Mesothelial cell of epicardium (in vitro differentiated cells): ENCODE measurements at regions not wholly inside any gene's neighbourhood (a gene's known extent, or its start where the extent isn't known, plus 50 kb on each side); places are given as distances from the start of the nearest gene placed in this dataset.

Experiments used
- DNase-seq, 2 experiments: peaks; one replicate each; pipeline ENCODE4 v3.0.0; 2021; ENCODE audit warnings: low spot score in 2 of 2; ENCODE audit not compliant: unreplicated experiment in 2 of 2
- H3K27ac Mint-ChIP-seq: 2 replicates; pipeline ENCODE4 v1.8.0; 2021; ENCODE audit warnings: mixed read lengths
- H3K27me3 Mint-ChIP-seq: 2 replicates; pipeline ENCODE4 v1.8.0; 2021; ENCODE audit warnings: low read depth, mixed read lengths
- H3K36me3 Mint-ChIP-seq: 2 replicates; pipeline ENCODE4 v1.8.0; 2021; ENCODE audit warnings: mixed read lengths
- H3K4me1 Mint-ChIP-seq: 2 replicates; pipeline ENCODE4 v1.8.0; 2021; ENCODE audit warnings: mixed read lengths
- H3K4me3 Mint-ChIP-seq: 2 replicates; pipeline ENCODE4 v1.8.0; 2021; ENCODE audit warnings: mild to moderate bottlenecking, moderate library complexity, mixed read lengths
- H3K9me3 Mint-ChIP-seq: 2 replicates; pipeline ENCODE4 v1.8.0; 2021; ENCODE audit warnings: mixed read lengths
- CTCF ChIP-seq: fragments of 200-600 bp; sonication (generic); IDR thresholded peaks from one replicate; pipeline ENCODE4 v1.5.0; 2021; ENCODE audit warnings: antibody characterized with exemption; ENCODE audit not compliant: unreplicated experiment

GRCh38 chr11:128086794-128087193 is 500.6 kb downstream of the ETS1 start:
- Mint-ChIP-seq H3K9me3 (peaks cover 41% of the 10 kb centered on the region), H3K4me1 (no peaks in the 10 kb centered on the region), H3K4me3 (no peak overlapping the region), H3K27me3 (no peaks in the 10 kb centered on the region), H3K36me3 (peaks cover 2% of the 10 kb centered on the region), H3K27ac (no peak overlapping the region)
- no peak for DNase-seq
- TF ChIP-seq CTCF, result no peak

GRCh38 chr11:128085276-128085675 is 502.1 kb downstream of the ETS1 start:
- peaks cover 38% of the 10 kb centered on the region for H3K9me3 Mint-ChIP-seq
- no peaks in the 10 kb centered on the region for H3K27me3 Mint-ChIP-seq
- no peak for TF ChIP-seq CTCF
- no peak overlapping the region for H3K27ac Mint-ChIP-seq
- no peaks in the 10 kb centered on the region for H3K4me1 Mint-ChIP-seq
- DNase-seq, result no peak
- H3K4me3 Mint-ChIP-seq, result no peak overlapping the region
- H3K36me3 Mint-ChIP-seq, result peaks cover 2% of the 10 kb centered on the region

GRCh38 chr11:128082574-128082973 is 504.8 kb downstream of the ETS1 start:
- Mint-ChIP-seq H3K27me3 (peaks cover 3% of the 10 kb centered on the region), H3K4me1 (no peaks in the 10 kb centered on the region), H3K4me3 (no peak overlapping the region), H3K36me3 (no peaks in the 10 kb centered on the region), H3K9me3 (peaks cover 23% of the 10 kb centered on the region), H3K27ac (no peak overlapping the region)
- TF ChIP-seq CTCF, result no peak
- no peak for DNase-seq

- H3K4me3 Mint-ChIP-seq, result no peak overlapping the region
These were observed 517.7 kb downstream of the ETS1 start for GRCh38 chr11:128069665-128070064.

GRCh38 chr11:128067780-128068179 is 519.6 kb downstream of the ETS1 start:
- H3K9me3 Mint-ChIP-seq, result peaks cover 25% of the 10 kb centered on the region
- H3K4me1 Mint-ChIP-seq, result peaks cover 13% of the 10 kb centered on the region
- no peak for TF ChIP-seq CTCF
- no peak for DNase-seq
- no peaks in the 10 kb centered on the region for H3K27me3 Mint-ChIP-seq
- H3K27ac Mint-ChIP-seq, result no peak overlapping the region
- peaks cover 4% of the 10 kb centered on the region for H3K36me3 Mint-ChIP-seq
- H3K4me3 Mint-ChIP-seq, result no peak overlapping the region

More at GRCh38 chr11:128069665-128070064, 517.7 kb downstream of the ETS1 start:
- DNase-seq, result no peak
- Mint-ChIP-seq H3K36me3 (no peaks in the 10 kb centered on the region), H3K9me3 (peaks cover 10% of the 10 kb centered on the region), H3K27me3 (no peaks in the 10 kb centered on the region), H3K4me1 (peaks cover 13% of the 10 kb centered on the region), H3K27ac (peak overlapping the region; percentile 2)
- no peak for TF ChIP-seq CTCF

GRCh38 chr11:128066399-128066798 is 521.0 kb downstream of the ETS1 start:
- H3K36me3 Mint-ChIP-seq, result peaks cover 4% of the 10 kb centered on the region
- peaks cover 25% of the 10 kb centered on the region for H3K9me3 Mint-ChIP-seq

More at GRCh38 chr11:128066399-128066798, 521.0 kb downstream of the ETS1 start:
- DNase-seq, result no peak
- Mint-ChIP-seq H3K4me3 (no peak overlapping the region), H3K4me1 (peaks cover 6% of the 10 kb centered on the region), H3K27ac (no peak overlapping the region), H3K27me3 (no peaks in the 10 kb centered on the region)
- TF ChIP-seq CTCF, result no peak
